Fibroblast of lung (primary cell): ENCODE measurements at regions not wholly inside any gene's neighbourhood (a gene's known extent, or its start where the extent isn't known, plus 50 kb on each side); places are given as distances from the start of the nearest gene placed in this dataset.

Experiments used
- EZH2 ChIP-seq: IDR thresholded peaks from 2 replicates; pipeline ENCODE4 v1.5.1; 2012; ENCODE audit warnings: low read length, control low read depth, mild to moderate bottlenecking; ENCODE audit errors: missing control alignments
- TF ChIP-seq, protein P1 (sequence below), 2 donors: IDR thresholded peaks in 1 of 2; conservative IDR thresholded peaks in 1 of 2; 1 replicate in 1 of 2; 2 replicates in 1 of 2; pipeline ENCODE4 v1.5.1; 2011 to 2012; ENCODE audit warnings: low read length in 2 of 2, control low read depth in 1 of 2, inconsistent platforms in 1 of 2, low read depth in 1 of 2, mild to moderate bottlenecking in 1 of 2

DNA sequence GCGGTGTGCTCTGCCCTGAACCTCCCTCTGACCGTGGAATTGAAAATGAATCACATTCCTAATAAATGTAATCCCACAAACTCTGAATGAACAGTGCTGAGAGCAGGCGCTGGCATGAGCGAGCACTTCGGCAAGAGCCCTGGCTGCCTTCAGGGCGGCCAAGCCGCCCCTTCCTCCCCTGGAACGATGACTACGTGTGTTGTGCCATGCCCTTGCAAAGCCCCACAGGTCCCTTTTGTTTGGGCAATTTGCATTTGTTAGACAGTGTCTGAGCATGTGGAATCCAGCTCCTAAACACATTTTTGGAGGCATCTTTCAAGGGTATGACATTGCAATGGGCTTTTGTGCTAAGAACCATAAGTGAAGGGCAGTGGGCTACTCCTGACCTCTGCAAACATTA, 95.6 kb upstream of the MKI67 start:
- TF ChIP-seq, protein P1, sequence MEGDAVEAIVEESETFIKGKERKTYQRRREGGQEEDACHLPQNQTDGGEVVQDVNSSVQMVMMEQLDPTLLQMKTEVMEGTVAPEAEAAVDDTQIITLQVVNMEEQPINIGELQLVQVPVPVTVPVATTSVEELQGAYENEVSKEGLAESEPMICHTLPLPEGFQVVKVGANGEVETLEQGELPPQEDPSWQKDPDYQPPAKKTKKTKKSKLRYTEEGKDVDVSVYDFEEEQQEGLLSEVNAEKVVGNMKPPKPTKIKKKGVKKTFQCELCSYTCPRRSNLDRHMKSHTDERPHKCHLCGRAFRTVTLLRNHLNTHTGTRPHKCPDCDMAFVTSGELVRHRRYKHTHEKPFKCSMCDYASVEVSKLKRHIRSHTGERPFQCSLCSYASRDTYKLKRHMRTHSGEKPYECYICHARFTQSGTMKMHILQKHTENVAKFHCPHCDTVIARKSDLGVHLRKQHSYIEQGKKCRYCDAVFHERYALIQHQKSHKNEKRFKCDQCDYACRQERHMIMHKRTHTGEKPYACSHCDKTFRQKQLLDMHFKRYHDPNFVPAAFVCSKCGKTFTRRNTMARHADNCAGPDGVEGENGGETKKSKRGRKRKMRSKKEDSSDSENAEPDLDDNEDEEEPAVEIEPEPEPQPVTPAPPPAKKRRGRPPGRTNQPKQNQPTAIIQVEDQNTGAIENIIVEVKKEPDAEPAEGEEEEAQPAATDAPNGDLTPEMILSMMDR (conservative IDR thresholded peaks at IDR 0.05 in 1 of 2, IDR thresholded peaks at IDR 0.05 in 1 of 2; ENCODE audit: low read depth in 1 of 2, low read length in 2 of 2) = no peak
- TF ChIP-seq EZH2 = no peak
